IMR-90 (cell line): ENCODE measurements at regions not wholly inside any gene's neighbourhood (a gene's known extent, or its start where the extent isn't known, plus 50 kb on each side); places are given as distances from the start of the nearest gene placed in this dataset.

Experiments used
- ATAC-seq: fragments of 200-7000 bp; cut with Tn5 transposase; 2 replicates; pipeline ENCODE4 v1.9.1; 2020; ENCODE audit warnings: low read depth, mild to moderate bottlenecking, moderate library complexity
- BruUV-seq: library from RNA; stranded (reverse); fragments of 400-500 nt; replicated peaks from 2 replicates; lab custom pipeline; 2021; lab: Mats Ljungman, UMichigan
- CTCF ChIA-PET: fragments of 300-600 bp; formaldehyde crosslinking; extraction: SDS; loops from one replicate; lab custom pipeline; 2021; ENCODE audit warnings: antibody characterized with exemption; lab: Yijun Ruan, JAX
- POLR2A ChIA-PET: fragments of 300-600 bp; sonication (Branson Sonifier 250); formaldehyde crosslinking; loops from one replicate; lab custom pipeline; 2022; ENCODE audit warnings: antibody characterized with exemption; ENCODE audit not compliant: unreplicated experiment; lab: Charles Lee
- DNase-seq: peaks from one replicate; pipeline ENCODE4 v3.0.0; 2013
- H2AFZ ChIP-seq: replicated peaks from 2 replicates; pipeline ENCODE3; 2013; ENCODE audit warnings: low read length, mild to moderate bottlenecking; ENCODE audit not compliant: poor library complexity
- H2AK5ac ChIP-seq: 2 replicates; pipeline ENCODE4 v1.6.1; 2013; ENCODE audit warnings: low read depth, low read length, inconsistent platforms
- H2AK9ac ChIP-seq: replicated peaks from 2 replicates; pipeline ENCODE3; 2013; ENCODE audit warnings: mild to moderate bottlenecking, low read depth, low read length, moderate library complexity; ENCODE audit not compliant: poor library complexity
- H2BK120ac ChIP-seq: 2 replicates; pipeline ENCODE4 v1.6.1; 2013; ENCODE audit warnings: low read depth, low read length, inconsistent platforms
- H2BK15ac ChIP-seq: 3 replicates; pipeline ENCODE4 v1.6.1; 2013; ENCODE audit warnings: low read depth, low read length, inconsistent platforms
- H2BK20ac ChIP-seq: 2 replicates; pipeline ENCODE4 v1.6.1; 2013; ENCODE audit warnings: low read depth, mild to moderate bottlenecking, inconsistent platforms, low read length, moderate library complexity
- H2BK5ac ChIP-seq: 2 replicates; pipeline ENCODE4 v1.6.1; 2013; ENCODE audit warnings: mild to moderate bottlenecking, low read depth, low read length, inconsistent platforms; ENCODE audit not compliant: poor library complexity, severe bottlenecking
- H3K14ac ChIP-seq: replicated peaks from 2 replicates; pipeline ENCODE4 v1.6.1; 2013; ENCODE audit warnings: low read depth, low read length, inconsistent platforms
- H3K18ac ChIP-seq: 2 replicates; pipeline ENCODE4 v1.6.1; 2013; ENCODE audit warnings: low read depth, low read length, control low read depth
- H3K23ac ChIP-seq: 2 replicates; pipeline ENCODE4 v1.6.1; 2013; ENCODE audit warnings: low read depth, low read length, inconsistent platforms
- H3K27ac ChIP-seq: 2 replicates; pipeline ENCODE4 v1.5.1; 2013; ENCODE audit warnings: mild to moderate bottlenecking, control low read depth, low read length; ENCODE audit not compliant: insufficient read depth
- H3K27me3 ChIP-seq: 2 replicates; pipeline ENCODE4 v1.6.1; 2013; ENCODE audit warnings: low read length; ENCODE audit not compliant: control insufficient read depth, insufficient read depth
- H3K36me3 ChIP-seq: 2 replicates; pipeline ENCODE4 v1.6.1; 2013; ENCODE audit warnings: low read length, mixed read lengths; ENCODE audit not compliant: control insufficient read depth, insufficient read depth
- H3K4ac ChIP-seq: 2 replicates; pipeline ENCODE4 v1.6.1; 2013; ENCODE audit warnings: low read depth, low read length, inconsistent platforms
- H3K4me1 ChIP-seq: 2 replicates; pipeline ENCODE4 v1.6.1; 2013; ENCODE audit warnings: low read length, mixed read lengths; ENCODE audit not compliant: control insufficient read depth, insufficient read depth
- H3K4me2 ChIP-seq: 2 replicates; pipeline ENCODE4 v1.6.1; 2013; ENCODE audit warnings: low read depth, mild to moderate bottlenecking, control low read depth, low read length, moderate library complexity
- H3K4me3 ChIP-seq: 2 replicates; pipeline ENCODE4 v1.5.1; 2013; ENCODE audit warnings: low read depth, mild to moderate bottlenecking, control low read depth, low read length, moderate library complexity; ENCODE audit not compliant: insufficient read depth
- H3K56ac ChIP-seq: 2 replicates; pipeline ENCODE4 v1.6.1; 2013; ENCODE audit warnings: low read length, inconsistent platforms; ENCODE audit not compliant: insufficient read depth; ENCODE audit errors: extremely low read depth
- H3K79me1 ChIP-seq, 2 experiments: 2 replicates each; pipeline ENCODE4 v1.6.1; 2013; ENCODE audit warnings: low read length in 2 of 2, inconsistent platforms in 1 of 2, low read depth in 1 of 2
- H3K9ac ChIP-seq: 2 replicates; pipeline ENCODE4 v1.6.1; 2013; ENCODE audit warnings: low read depth, low read length, control low read depth
- H3K9me1 ChIP-seq: 2 replicates; pipeline ENCODE4 v1.6.1; 2013; ENCODE audit warnings: low read length, inconsistent platforms; ENCODE audit not compliant: insufficient read depth
- H3K9me3 ChIP-seq: 2 replicates; pipeline ENCODE4 v1.6.1; 2013; ENCODE audit warnings: low read length; ENCODE audit not compliant: control insufficient read depth, insufficient read depth
- H4K20me1 ChIP-seq: 2 replicates; pipeline ENCODE4 v1.6.1; 2013; ENCODE audit warnings: low read length, inconsistent platforms; ENCODE audit not compliant: insufficient read depth
- H4K5ac ChIP-seq: 2 replicates; pipeline ENCODE4 v1.6.1; 2013; ENCODE audit warnings: mild to moderate bottlenecking, low read depth, low read length, control low read depth
- H4K8ac ChIP-seq, 2 experiments: 2 replicates each; pipeline ENCODE4 v1.6.1; 2013; ENCODE audit warnings: low read depth in 2 of 2, low read length in 2 of 2, control low read depth in 1 of 2, inconsistent platforms in 1 of 2
- H4K91ac ChIP-seq: 2 replicates; pipeline ENCODE4 v1.6.1; 2013; ENCODE audit warnings: low read depth, low read length, inconsistent platforms; ENCODE audit not compliant: insufficient read depth
- MAFK ChIP-seq: IDR thresholded peaks from 2 replicates; pipeline ENCODE4 v1.6.1; 2012; ENCODE audit warnings: low read depth, low read length, improper control_type of control experiment
- WGBS, 2 experiments: methylation state at CpG; one replicate each; pipeline versions ENCODE4 v1.1.5 to v1.1.7; 2013; ENCODE audit warnings: missing lambda C conversion rate in 2 of 2; ENCODE audit not compliant: insufficient read length in 1 of 2; ENCODE audit errors: extremely low coverage in 2 of 2; 5-methylcytosine and 5-hydroxymethylcytosine counted together
- dilution Hi-C: fragments of 300-500 bp; cut with HindIII; formaldehyde crosslinking; loops from one replicate; pipeline ENCODE4 v1.14.3; 2018; ENCODE audit warnings: low sequenced_read_pairs; ENCODE audit not compliant: unreplicated experiment
- in situ Hi-C: fragments of 300-500 bp; cut with MboI; formaldehyde crosslinking; loops from 3 replicates; pipeline ENCODE4 v1.14.3; 2019; ENCODE audit warnings: low sequenced_read_pairs, inconsistent platforms, mixed read lengths
- intact Hi-C: fragments of 100-400 bp; cut with micrococcal nuclease; formaldehyde crosslinking; loops from 2 replicates; pipeline ENCODE4 v1.10.0; 2022

GRCh38 chr12:105936496-105936895, 202.3 kb downstream of the NUAK1 start:
- in situ Hi-C loops, result no loop called here

More at GRCh38 chr12:105936496-105936895, 202.3 kb downstream of the NUAK1 start:
- Histone ChIP-seq H4K5ac (no peak overlapping the region), H4K91ac (no peak overlapping the region), H3K79me1 (0 out of 4 replicates have a peak, but pooled peaks cover 0 to 3% of the 10 kb centered on the region in 2 experiments), H2BK15ac (peak overlapping the region; percentile 72; the same call in 2 of the 3 replicates), H3K4me3 (no peak overlapping the region), H3K4me1 (peaks cover 19% of the 10 kb centered on the region), H2BK120ac (peak overlapping the region; percentile 40; the same call in 1 of the 2 replicates), H3K27me3 (no peaks in the 10 kb centered on the region), H3K27ac (no peak overlapping the region), H2AK9ac (peak overlapping the region; percentile 10), H3K4ac (peak overlapping the region; percentile 47; the same call in 1 of the 2 replicates), H3K18ac (peak overlapping the region; percentile 12; the same call in 1 of the 2 replicates), H3K9me3 (no peaks in the 10 kb centered on the region), H2AFZ (no peak overlapping the region), H4K8ac (no peak overlapping the region), H3K23ac (no peak overlapping the region), H3K56ac (no peak overlapping the region), H2BK5ac (peak overlapping the region; percentile 23), H2BK20ac (peak overlapping the region; percentile 54; the same call in 1 of the 2 replicates), H3K14ac (0 out of 2 replicates have a peak overlapping the region, but pooled peaks have one; percentile 18), H4K20me1 (no peaks in the 10 kb centered on the region), H2AK5ac (peak overlapping the region; percentile 86; the same call in 1 of the 2 replicates), H3K36me3 (no peaks in the 10 kb centered on the region), H3K9ac (no peak overlapping the region), H3K9me1 (peaks cover 18% of the 10 kb centered on the region), H3K4me2 (no peak overlapping the region)
- no peak for TF ChIP-seq MAFK
- CTCF ChIA-PET, result interaction anchor here (0.7 to 1.1 kb wide), 3 partner anchors 29 to 519 kb away, joined by 3 to 4 read pairs (median 3); no protein-coding TSS in a partner anchor
- ATAC-seq (no peak), DNase-seq (no peak)
- dilution Hi-C loops, result no loop called here
- no TSS peak for BruUV-seq
- POLR2A ChIA-PET, result no interaction called here
- intact Hi-C loops, result no loop called here
- 100% methylated on average over 1 of the region's 1 CpG; no CpG with 5 or more reads in 1 of the 2 experiments for WGBS, 2 experiments
